ENCODE measurements at regions not wholly inside any gene's neighbourhood (a gene's known extent, or its start where the extent isn't known, plus 50 kb on each side); places are given as distances from the start of the nearest gene placed in this dataset.

DNA sequence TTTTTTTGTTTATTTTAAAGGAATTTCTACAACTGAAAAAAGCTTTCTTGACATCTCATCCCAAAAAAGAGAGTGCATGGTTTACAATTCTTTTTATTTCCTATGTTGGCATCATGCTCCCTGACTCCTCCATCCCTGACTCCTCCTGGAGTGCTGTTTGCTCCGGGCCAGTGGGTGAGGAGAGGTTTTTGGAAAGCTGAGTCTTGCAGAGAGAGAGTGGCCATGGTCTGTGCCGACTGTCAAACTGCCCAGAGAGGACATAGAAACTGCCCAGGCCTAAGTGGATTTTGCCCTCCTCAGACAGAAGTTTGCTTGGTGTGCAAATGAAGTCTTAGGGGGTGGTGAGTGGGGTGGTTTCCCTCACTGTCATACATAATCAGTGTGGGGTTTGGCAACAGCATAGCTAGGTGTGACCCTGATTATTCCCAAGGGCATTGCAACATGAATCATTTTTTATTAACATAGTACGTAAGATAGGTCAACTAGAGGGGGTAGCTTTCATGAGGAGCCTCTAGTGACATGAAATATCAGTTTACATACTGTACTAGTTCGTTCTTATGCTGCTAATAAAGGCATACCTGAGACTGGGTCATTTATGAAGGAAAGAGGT is 179.8 kb upstream of the UBL3 start:
- no peak for TF ChIP-seq CTCF (conservative IDR thresholded peaks at IDR 0.05)
- TF ChIP-seq EZH2 (IDR thresholded peaks at IDR 0.05; ENCODE audit: low read depth): no peak

Data from PC-9 (cell line).